Prostate gland (tissue), 2 donors: ENCODE measurements at regions not wholly inside any gene's neighbourhood (a gene's known extent, or its start where the extent isn't known, plus 50 kb on each side); places are given as distances from the start of the nearest gene placed in this dataset.

ENCODE experiments used
- DNase-seq: peaks from one replicate; pipeline ENCODE4 v3.0.0-alpha.2; 2019; ENCODE audit warnings: low spot score
- H3K27ac ChIP-seq, 2 donors: fragments of 200-600 bp; sonication (generic); 2 replicates each; pipeline ENCODE4 v1.5.1; 2017 to 2019
- H3K27me3 ChIP-seq: fragments of 200-600 bp; sonication (generic); replicated peaks from 2 replicates; pipeline ENCODE4 v1.5.1; 2019; ENCODE audit not compliant: insufficient read depth
- H3K36me3 ChIP-seq, 2 donors: fragments of 200-600 bp; sonication (generic); 1 replicate in 1 of 2; 2 replicates in 1 of 2; pipeline versions ENCODE4 v1.5.1 to v1.8.1; 2017 to 2019
- H3K4me1 ChIP-seq: fragments of 200-600 bp; sonication (generic); replicated peaks from 2 replicates; pipeline ENCODE4 v1.5.1; 2019
- H3K4me3 ChIP-seq, 2 donors: fragments of 200-600 bp; sonication (generic); 2 replicates each; pipeline ENCODE4 v1.5.1; 2017 to 2019
- H3K9me3 ChIP-seq: fragments of 200-600 bp; sonication (generic); 2 replicates; pipeline ENCODE4 v1.5.1; 2017
- POLR2A ChIP-seq: fragments of 450-650 bp; IDR thresholded peaks from one replicate; pipeline ENCODE4 v1.6.1; 2016; ENCODE audit warnings: antibody characterized with exemption, mild to moderate bottlenecking
- POLR2AphosphoS5 ChIP-seq: sonication (generic); formaldehyde crosslinking; IDR thresholded peaks from one replicate; pipeline ENCODE4 v1.6.1; 2017; ENCODE audit warnings: antibody characterized with exemption
- WGBS: methylation state at CpG from one replicate; pipeline ENCODE4 v1.1.5; 2018; 5-methylcytosine and 5-hydroxymethylcytosine counted together
- intact Hi-C: fragments of 100-400 bp; cut with DNase I; formaldehyde crosslinking; loops from one replicate; pipeline ENCODE4 v1.14.2; 2022
- TF ChIP-seq, protein P1 (sequence below), 4 experiments: fragments of 200-600 bp in 2 of 4; fragments of 450-650 bp in 2 of 4; sonication (generic) in 2 of 4; IDR thresholded peaks; 1 replicate in 3 of 4; 2 replicates in 1 of 4; pipeline ENCODE4 v1.5.1; 2016 to 2019; ENCODE audit warnings: antibody characterized with exemption in 4 of 4, mild to moderate bottlenecking in 2 of 4, moderate library complexity in 2 of 4

DNA sequence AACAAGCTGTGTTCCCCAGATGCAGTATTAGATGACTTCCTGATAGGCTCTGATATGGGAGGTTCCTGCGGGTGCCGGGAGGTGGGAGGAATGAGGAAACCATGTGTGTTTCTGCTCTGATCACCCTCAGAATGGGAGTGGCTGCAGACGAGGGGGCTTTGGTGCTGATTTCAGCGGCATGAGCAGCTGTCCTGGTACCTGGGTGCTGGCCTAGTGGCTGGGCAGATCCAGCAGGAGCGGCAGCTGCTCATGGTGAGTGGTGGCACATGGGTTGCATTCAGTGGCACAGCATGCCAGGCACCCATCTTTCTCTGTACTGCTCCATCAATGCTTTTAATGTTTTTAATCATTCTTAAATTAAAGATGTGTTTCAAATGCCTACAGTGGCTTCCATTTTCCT, 177.2 kb upstream of the NETO1 start:
- Histone ChIP-seq H3K27me3 (no peaks in the 10 kb centered on the region), H3K4me1 (no peaks in the 10 kb centered on the region), H3K4me3 (no peak overlapping the region), H3K27ac (no peak overlapping the region), H3K36me3 (no peaks in the 10 kb centered on the region), H3K9me3 (no peaks in the 10 kb centered on the region)
- DNase-seq = no peak
- WGBS = 83% methylated on average over 5 of the region's 5 CpGs
- TF ChIP-seq POLR2A (no peak), POLR2AphosphoS5 (no peak)
- TF ChIP-seq, protein P1, sequence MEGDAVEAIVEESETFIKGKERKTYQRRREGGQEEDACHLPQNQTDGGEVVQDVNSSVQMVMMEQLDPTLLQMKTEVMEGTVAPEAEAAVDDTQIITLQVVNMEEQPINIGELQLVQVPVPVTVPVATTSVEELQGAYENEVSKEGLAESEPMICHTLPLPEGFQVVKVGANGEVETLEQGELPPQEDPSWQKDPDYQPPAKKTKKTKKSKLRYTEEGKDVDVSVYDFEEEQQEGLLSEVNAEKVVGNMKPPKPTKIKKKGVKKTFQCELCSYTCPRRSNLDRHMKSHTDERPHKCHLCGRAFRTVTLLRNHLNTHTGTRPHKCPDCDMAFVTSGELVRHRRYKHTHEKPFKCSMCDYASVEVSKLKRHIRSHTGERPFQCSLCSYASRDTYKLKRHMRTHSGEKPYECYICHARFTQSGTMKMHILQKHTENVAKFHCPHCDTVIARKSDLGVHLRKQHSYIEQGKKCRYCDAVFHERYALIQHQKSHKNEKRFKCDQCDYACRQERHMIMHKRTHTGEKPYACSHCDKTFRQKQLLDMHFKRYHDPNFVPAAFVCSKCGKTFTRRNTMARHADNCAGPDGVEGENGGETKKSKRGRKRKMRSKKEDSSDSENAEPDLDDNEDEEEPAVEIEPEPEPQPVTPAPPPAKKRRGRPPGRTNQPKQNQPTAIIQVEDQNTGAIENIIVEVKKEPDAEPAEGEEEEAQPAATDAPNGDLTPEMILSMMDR (IDR thresholded peaks at IDR 0.05) = no peak
- intact Hi-C loops = no loop called here

DNA sequence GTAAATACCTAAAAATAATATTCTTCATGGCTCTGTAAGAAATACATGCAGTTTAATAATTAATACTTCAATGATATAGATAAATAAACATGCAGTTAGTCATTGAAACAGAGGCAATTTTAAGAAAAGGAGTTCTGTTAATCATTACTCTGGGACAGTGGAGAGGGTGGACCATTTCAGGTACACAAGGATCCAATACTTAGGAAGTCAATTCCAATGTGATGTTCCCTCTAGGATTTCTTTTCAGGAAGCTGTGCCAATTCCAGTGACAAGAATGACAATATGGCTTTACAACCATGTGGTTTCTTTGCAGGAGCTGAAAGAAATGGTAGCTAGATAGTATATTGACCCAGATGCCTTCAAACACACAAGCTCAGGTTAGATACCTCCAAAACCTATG, 175.8 kb upstream of the NETO1 start:
- H3K9me3 ChIP-seq = no peaks in the 10 kb centered on the region
- H3K4me1 ChIP-seq = no peaks in the 10 kb centered on the region
- H3K4me3 ChIP-seq = no peak overlapping the region
- no peaks in the 10 kb centered on the region for H3K36me3 ChIP-seq
- no peaks in the 10 kb centered on the region for H3K27me3 ChIP-seq
- intact Hi-C loops = no loop called here
- TF ChIP-seq POLR2AphosphoS5 = no peak
- TF ChIP-seq POLR2A = no peak
- TF ChIP-seq, protein P1 (IDR thresholded peaks at IDR 0.05) = no peak
- DNase-seq = no peak
- no peak overlapping the region for H3K27ac ChIP-seq

GRCh38 chr18:73043211-73043610, 175.4 kb upstream of the NETO1 start:
- whole genome bisulfite sequencing = 9% methylated on average over 4 of the region's 4 CpGs
- no peaks in the 10 kb centered on the region for H3K36me3 ChIP-seq
- no peak for TF ChIP-seq POLR2A
- TF ChIP-seq, protein P1 (IDR thresholded peaks at IDR 0.05) = no peak
- TF ChIP-seq POLR2AphosphoS5 = no peak
- H3K27me3 ChIP-seq = no peaks in the 10 kb centered on the region
- H3K9me3 ChIP-seq = no peaks in the 10 kb centered on the region
- H3K4me1 ChIP-seq = no peaks in the 10 kb centered on the region
- no peak overlapping the region for H3K27ac ChIP-seq
- intact Hi-C loops = no loop called here
- DNase-seq = no peak
- no peak overlapping the region for H3K4me3 ChIP-seq

- Histone ChIP-seq H3K4me3 (no peak overlapping the region), H3K27me3 (no peaks in the 10 kb centered on the region), H3K27ac (no peak overlapping the region), H3K36me3 (no peaks in the 10 kb centered on the region), H3K4me1 (no peaks in the 10 kb centered on the region), H3K9me3 (no peaks in the 10 kb centered on the region)
- intact Hi-C loops = no loop called here
- TF ChIP-seq, protein P1 (IDR thresholded peaks at IDR 0.05) = no peak
- TF ChIP-seq POLR2AphosphoS5 (no peak), POLR2A (no peak)
- WGBS = 49% methylated on average over 4 of the region's 4 CpGs
- DNase-seq = no peak
Measured at GRCh38 chr18:73040247-73040646, 172.5 kb upstream of the NETO1 start.

GRCh38 chr18:73038336-73038735, 170.5 kb upstream of the NETO1 start:
- Histone ChIP-seq H3K27ac (no peak overlapping the region), H3K36me3 (no peaks in the 10 kb centered on the region), H3K9me3 (no peaks in the 10 kb centered on the region), H3K27me3 (no peaks in the 10 kb centered on the region), H3K4me1 (no peaks in the 10 kb centered on the region), H3K4me3 (no peak overlapping the region)
- DNase-seq = no peak
- 86% methylated on average over 5 of the region's 5 CpGs for whole genome bisulfite sequencing
- no peak for TF ChIP-seq POLR2A
- intact Hi-C loops = no loop called here
